Activated CD8-positive, alpha-beta memory T cell treated with anti-CD3 and anti-CD28 coated beads, Interleukin-2, amount 50 U/mL, for 48 hours (primary cell): ENCODE measurements at regions not wholly inside any gene's neighbourhood (a gene's known extent, or its start where the extent isn't known, plus 50 kb on each side); places are given as distances from the start of the nearest gene placed in this dataset.
"Not testable (repeated sequence)": the region's sequence is repeated elsewhere in the genome, so short reads cannot be mapped to it uniquely, and the experiment has no call there.

Experiments
- DNase-seq: peaks from one replicate; pipeline ENCODE4 v3.0.0-alpha.2; 2020

DNA sequence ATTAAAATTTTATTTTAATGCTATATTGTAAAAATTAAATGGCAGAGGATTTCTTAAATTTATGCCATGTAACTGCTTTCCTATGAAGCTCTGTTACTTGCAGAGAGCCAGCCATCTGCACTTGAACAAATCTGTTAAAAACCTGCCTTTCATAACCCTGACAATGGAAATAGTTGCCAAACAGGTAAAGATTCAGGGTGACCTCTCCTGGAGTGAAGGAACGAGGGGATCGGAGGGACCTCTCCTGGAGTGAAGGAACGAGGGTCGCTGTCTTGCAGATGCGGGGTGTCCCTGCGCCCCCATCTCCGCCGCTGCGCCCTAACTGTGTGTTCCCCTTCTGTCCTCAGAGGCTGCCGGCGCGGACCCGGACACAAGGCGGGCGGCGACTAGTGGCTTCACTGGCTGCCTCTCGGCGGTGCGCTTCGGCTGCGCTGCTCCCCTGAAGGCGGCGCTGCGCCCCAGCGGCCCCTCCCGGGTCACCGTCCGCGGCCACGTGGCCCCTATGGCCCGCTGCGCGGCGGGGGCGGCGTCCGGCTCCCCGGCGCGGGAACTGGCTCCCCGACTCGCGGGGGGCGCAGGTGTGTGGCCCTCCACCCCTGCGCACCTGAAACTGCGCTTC lies 295.9 kb upstream of the SPATA31A3 start:
- DNase-seq, result not testable (repeated sequence)

DNA sequence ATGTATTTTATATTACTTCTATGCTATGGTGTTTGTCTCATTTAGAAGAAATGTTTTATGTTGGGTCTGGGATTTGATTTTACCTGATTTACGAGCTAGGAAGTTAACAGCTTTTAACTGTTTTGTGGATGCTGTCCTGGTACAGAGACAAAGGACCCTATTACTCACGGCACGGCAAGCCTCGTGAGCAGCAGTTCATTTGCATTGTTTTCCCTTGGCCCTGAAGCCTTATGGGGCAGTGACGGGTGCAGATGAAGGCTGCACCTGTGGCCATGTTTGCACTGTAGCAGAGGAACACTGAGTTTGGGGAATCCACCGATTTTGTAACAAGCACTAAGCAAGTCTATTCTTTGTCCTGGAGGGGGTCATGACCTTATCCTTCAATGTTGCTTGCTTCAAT lies 291.9 kb upstream of the SPATA31A3 start:
- not testable (repeated sequence) for DNase-seq

DNA sequence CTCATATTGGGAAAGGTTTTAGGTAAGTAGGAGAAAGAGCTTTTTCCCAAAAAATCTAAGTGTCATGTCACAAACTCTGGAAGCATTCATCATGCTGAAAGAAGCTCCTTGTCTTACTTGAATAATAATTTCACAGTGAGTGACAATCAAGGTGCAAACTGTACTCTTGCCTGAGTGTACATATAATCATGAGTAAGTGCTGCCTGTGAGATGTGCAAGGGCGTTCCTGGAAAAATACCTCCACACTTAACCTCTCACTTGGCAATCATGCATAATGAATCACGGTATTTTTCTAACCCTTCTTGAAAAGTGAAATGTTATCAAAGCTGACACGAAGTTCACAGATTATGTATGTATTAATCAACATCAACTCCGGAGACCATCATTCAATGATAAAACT lies 289.2 kb upstream of the SPATA31A3 start:
- DNase-seq, result not testable (repeated sequence)

DNA sequence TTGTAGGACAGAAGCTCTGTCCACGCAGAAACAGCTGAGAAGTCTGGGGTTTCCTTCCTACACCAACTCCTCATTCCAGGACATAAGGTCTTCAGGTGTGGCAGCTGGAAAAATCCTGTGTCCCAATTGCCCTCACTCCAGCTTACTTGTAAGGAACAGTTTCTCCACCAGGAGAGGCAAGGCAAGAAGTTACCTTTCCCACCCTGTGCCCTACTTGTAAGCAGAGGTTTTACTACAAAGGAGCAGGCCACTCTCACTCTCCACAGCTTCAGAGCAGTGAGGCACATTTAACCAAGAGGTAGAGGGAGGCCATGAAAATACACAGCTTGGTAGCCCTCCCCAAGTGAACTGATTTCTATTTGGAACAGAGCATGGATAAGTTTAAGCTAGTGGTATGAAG lies 277.3 kb upstream of the SPATA31A3 start:
- not testable (repeated sequence) for DNase-seq

DNA sequence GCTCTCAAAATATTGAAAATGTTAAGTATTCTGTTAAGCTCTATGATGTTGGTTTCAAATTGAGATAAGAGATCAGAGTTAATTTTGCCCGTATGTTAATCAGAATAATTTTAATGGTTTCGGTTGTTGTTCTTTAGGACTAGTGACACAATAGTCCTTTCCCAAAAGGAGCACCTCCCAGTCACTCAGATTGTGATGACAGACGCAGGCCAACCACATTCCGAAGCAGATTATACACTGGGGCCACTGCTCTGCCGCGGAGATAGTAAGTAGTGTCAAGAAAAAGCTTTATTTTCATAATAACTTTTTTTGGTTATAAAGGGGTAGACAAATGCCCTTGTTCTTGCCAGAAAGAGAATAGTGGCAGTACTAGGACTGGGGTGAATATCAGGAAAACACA lies 265.5 kb upstream of the SPATA31A3 start:
- DNase-seq, result not testable (repeated sequence)

DNA sequence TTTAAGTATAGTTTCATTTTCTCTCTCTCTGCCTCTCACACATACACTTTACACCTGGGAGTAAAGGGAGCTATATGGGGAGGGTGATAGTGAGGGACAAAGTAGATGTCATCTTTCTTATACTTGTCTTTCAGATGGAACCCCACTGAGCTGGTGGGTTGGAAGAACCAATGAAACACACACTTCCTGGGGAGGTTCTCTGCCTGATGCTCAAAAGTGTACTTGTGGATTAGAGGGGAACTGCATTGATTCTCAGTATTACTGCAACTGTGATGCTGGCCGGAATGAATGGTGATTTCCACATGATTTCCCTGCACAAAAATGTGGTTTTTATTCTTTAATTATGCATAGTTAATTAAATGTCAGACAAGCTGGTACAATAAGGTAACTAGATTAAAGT lies 256.6 kb upstream of the SPATA31A3 start:
- DNase-seq, result not testable (repeated sequence)

DNA sequence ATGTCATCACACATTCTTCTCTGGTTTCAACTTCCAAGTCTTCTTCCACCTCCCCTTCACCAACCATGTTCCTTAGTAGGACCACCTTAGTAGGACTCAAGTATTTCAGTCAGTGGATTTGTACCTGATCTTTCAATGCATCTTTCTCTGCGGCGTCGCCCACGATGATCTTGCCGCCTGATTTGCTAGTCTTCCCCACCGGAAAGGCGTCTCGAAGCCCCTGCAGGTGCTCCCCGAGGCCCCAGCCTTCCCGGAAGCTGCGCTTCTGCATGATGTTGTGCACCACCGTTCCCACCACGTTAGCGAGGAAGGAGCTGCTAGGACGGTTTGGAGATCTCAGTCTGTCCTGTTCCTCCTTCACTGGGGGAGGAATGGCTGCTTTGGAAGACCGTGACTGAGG lies 219.7 kb upstream of the SPATA31A3 start:
- not testable (repeated sequence) for DNase-seq

DNA sequence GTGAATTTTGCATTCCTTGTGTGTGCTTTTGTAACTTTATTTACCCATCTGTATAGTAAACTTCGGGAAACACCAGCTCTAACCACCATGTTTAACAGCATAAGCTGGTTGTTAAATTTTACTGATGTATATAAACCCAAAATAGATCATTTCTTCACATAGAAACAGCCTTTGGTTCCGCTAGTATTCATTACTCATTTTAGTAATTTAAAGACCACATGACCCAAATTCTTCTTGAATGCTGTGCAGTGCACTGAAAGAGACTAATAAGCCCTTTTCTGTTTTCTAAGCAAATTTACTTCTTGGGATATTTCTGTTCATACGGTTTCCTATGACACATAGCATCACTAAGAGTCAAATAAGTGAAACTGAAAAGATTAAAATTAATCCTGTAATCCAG lies 218.5 kb upstream of the SPATA31A3 start:
- DNase-seq, result not testable (repeated sequence)

DNA sequence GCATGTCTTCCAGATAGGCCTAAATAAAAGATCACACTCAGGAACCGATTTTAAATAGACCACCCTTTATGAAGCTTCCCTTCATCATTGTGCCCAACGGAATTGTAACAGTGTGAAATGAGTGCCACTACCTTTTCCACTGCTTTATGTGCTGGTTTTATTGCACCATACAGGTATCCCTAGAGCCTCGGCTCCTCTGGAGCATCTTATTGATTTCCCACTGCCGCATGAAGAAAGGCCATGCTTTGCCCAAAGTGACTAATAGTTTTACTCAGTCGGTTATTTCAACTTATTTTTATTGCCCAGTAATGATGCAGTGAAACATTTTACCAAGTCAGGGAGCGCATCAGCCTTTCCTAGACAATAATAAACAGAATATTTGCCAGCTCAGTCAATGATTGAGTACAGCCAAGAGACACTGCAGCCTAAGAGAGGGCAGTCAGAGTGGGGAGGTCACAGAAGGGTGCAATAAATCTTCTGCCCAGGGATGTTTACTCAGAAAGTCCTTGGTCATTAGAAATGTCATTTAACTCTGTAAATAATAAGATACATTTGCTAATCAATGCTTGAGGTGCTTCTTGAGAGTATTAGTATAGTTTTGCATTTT lies 216.6 kb upstream of the SPATA31A3 start:
- DNase-seq, result not testable (repeated sequence)

DNA sequence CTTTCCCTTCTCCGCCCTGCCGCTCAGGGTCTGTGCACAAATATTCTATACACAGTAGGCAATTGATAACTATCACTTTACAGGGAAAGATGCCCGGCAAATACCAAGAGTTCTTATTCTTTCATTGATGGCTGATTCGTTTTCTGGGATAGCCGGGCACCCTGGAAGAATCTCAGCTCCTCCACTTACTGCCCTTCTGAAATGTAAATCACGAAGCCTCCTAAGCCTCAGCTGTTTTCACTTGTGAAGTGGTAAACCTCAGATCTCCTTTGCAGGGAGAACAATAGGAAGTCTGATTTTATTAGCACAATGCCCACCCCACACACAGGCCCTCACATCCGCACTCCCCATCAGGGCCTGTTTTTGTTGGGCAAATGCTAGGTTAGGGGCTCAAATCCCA lies 203.8 kb upstream of the SPATA31A3 start:
- DNase-seq, result not testable (repeated sequence)

DNA sequence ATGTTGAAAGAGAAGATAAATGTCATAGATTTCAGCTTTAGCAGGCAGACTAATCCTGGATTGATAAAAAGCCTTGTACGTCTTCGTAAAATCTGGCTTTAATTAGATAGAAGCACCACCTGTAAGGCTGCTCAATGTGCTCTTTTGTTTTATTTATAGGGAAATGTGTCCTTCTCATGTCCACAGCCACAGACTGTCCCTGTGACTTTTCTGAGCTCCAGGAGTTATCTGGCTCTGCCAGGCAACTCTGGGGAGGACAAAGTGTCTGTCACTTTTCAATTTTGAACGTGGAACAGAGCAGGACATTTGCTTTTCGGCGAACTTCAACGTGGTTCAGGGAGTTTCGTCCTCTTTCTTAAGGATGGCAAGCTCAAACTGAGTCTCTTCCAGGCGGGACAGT lies 203.0 kb upstream of the SPATA31A3 start:
- DNase-seq, result not testable (repeated sequence)

DNA sequence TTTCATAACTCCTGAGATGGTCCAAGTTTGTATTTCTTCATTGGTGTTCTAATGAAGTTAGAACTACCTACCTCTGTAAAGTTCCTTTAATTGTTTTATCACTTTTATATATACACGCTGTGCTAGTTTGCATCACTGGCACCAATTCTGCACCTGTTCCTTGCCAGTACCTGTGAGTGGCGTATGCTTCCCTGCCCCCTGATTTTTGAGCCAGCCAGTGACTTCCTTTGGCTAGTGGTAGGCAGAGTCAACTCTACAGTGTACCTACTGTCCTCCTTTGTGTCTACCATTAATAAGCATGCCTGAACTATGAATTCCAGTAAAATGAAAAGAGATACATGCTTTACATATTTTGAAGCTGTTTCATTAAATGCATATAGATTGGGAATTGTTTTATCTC lies 186.8 kb upstream of the SPATA31A3 start:
- DNase-seq, result not testable (repeated sequence)

DNA sequence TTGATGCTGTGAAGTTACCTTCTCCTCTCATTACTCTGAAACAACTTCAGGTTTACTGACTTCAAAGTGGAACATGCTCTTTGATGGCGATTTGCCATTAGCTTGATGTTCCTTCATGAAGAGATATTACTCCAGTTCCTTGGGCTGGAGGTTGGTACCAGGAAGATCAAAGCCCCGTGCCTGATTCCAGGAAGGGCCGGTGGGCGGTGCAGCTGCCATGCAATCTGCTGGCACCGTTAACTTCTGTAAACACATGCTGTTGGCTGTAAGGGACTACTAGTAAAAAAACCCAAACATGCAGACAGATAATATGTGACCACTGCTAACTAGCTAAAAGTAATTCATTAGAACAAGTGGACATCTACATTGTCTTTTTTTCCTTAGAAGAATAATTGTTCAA lies 182.8 kb upstream of the SPATA31A3 start:
- not testable (repeated sequence) for DNase-seq

DNA sequence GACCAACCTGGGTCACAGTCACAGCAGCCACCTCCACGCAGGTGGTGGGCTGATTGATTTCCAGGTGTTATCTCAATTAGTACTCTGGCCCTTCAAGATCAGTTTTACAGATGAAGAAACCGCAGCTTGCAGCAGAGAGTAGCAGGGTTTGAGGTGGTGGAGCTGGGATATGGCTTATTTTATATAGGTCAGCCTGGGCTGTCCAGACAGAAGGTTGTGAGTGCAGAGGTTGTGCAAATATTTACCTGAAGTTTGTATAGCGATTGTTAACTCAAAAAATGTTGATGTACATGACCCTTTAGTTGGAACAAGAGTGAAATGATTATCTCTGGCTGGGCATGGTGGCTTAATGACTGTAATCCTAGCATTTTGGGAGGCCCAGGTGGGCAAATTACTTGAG lies 179.4 kb upstream of the SPATA31A3 start:
- DNase-seq, result not testable (repeated sequence)

DNA sequence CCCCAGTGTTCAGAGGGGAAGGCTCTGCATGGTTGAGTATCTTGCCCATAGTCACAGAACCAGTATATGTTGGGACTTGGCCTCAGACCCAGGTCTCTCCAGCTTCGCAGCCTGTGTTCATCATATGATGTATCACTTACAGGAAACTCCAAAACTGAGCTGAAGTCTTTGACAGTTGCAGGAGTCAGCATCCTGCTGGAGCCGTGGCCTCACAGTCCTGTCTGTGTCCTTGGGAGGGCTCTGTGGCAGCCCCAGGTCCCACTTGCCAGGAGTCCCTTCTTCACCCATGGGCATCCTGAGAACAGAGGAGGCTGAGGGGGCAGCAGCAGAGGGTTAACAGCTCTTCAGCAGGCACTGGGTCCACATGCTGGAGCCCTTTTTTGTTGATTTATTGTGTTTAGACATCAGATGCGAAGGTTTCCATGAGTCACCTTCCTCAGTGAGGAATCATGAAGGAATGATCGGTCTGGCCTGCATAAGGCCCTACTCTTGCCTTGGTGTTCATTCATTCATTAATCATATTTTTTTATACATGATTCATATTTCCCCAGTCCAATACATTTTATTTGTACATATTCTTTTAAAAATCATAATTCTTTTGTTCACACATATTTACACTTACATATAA lies 176.3 kb upstream of the SPATA31A3 start:
- DNase-seq, result not testable (repeated sequence)

DNA sequence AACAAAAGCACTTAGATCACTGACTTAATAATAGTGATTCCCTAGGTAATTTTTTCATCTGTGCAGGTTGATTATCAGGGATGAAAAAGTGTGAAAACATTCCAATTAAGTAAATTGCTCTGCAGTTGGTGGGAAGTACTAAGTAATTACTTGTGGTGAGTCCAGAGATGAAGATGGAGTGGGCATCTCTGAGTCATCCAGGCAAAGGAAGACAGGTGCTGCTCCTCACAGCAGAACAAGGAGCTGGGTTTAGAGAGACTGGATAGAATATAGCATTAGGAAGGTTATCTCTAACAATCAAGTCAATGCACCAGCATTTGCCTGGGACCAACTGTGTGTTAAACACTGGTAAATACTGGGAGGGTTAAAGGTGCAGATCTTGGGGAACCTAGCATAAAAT lies 174.0 kb upstream of the SPATA31A3 start:
- DNase-seq, result not testable (repeated sequence)

DNA sequence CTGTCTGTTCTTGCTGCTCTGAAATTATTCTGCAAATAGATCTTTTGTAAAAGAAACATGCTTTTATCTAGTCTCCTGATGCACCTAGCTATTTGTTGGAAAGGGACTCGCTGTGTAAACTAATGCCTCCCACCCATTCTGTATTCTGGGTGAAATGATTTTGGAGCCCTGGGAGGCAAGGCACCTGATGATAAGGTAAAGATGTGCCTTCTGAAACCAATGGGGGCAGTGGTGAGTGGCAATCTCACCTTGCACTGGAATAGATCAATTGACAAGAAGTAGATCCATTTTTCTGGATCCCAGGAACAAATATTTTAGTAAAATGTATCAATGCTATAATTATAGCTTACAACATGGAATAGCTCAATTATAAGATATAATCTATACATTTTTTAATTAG lies 170.5 kb upstream of the SPATA31A3 start:
- DNase-seq, result not testable (repeated sequence)

DNA sequence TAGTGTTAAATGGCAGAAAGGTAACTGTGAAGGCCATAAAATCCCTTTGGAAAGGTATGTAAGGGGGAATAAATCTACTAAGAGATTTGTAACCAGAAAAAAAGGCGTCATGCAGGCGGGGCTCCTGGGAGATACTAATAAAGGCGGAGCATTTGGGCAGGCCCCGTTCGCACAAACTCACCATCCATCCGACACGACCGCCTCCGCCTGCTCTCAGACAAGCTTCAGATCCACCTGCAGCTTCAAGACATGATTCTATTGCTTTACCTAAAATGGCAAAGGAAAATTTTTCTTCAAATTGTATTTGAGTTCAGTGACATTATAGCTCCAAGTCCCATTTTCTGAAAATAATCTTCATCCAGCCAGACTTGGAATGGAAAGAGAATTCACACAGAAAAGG lies 162.9 kb upstream of the SPATA31A3 start:
- not testable (repeated sequence) for DNase-seq

DNA sequence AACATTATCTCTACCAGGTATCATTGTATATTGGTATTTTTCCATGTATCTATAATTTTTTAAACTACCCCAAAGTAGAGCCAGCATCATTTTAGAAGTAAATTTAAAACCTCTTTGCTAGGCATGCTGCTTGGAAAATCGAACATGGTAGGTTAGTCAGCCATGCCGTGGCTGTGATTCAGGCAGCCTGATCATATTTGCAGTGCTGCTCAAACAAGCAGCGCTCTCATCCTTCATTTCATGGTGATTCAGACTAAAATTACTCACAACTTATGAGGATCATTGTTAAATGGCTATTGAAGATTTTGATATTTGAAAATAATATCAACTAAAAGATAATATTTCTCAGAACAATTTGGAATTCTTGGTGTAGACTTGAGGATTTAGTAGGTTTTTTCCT lies 161.2 kb upstream of the SPATA31A3 start:
- DNase-seq, result not testable (repeated sequence)

DNA sequence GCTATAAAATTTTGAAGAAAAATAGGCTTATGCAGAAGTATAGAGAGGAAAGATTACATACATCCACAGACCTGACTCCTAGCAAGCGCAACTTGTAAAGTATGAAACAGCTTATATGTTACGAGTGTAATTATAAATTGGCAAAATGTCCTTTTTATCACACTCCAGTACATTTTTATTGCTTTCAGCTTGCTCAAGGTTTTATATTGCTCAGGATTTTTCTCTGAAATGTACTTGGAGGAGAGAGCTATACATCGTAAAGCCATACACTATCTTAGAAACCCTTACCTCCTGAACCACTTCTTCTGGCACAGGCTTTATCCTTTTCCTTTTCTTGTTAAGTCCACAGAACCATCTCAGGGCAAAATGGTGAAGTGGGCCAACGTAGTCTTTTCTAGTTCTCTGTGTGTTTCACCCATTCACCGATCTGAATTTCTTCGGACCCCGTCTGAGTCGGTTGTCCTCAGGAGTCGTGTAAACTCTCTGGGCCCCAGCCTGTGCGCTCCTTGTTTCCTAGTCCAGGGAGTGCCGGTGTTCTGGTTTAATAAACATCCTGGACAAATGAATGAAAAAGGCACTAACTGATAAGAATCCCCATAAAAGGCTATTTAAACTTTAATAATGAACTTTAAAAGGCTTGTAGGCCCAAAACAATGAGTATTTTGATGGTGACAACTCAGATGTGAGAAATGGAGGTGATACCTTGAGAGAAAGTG lies 150.2 kb upstream of the SPATA31A3 start:
- not testable (repeated sequence) for DNase-seq

DNA sequence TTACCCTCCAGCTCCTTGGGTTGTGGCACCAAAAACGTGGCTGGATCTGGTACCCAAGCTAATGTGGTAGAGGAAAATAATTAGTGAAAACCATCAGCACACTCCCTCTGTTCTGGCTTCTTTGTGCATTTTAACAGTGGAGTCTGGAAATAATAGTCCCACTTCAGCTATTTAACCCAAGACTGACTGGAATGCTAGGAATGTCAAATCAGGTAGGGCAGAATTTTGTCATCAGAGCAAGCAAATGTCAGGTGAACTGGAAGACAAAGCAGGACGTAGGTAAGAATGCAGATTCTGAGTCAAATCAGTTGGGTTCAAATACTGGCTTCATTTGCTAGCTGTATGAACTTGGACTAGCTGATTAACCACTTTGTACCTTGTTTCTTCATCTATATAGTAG lies 144.0 kb upstream of the SPATA31A3 start:
- not testable (repeated sequence) for DNase-seq

DNA sequence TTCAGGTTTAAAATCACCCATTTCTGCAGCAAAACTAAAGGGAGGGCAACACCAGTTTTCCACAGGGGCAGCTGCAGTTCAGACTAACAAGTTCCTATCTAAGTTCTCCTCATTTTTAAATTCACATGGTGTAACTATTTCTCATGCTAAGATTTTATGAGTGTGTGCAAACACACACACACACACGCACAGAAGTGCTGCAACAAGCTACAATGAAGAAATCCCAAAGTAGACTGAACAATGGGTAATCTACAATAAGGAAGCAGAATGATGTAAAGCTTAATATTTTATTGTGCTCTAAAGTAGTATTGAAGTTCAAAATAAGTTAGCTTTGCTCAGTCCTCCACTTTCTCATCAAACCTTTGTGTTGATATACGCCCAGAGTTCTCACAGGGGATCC lies 140.8 kb upstream of the SPATA31A3 start:
- not testable (repeated sequence) for DNase-seq

DNA sequence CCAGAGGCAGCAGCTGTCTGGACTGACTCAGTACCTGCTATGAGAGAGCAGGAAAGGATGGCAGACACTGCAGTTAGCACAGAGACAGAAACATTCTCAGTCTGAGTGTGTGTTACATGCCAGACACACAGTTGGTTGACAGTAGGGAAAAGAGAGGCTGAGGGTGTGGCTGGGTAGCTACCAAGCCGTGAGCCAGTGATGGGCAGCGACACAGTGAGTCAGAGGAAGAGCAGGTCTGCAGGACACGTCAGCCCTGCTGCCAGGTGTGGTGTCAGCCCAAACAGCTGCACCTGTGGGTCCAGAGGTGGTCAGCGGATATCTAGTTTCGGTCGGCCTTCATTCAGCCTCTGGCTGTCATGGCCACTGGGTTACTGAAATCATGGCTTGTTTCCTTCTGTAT lies 124.4 kb upstream of the SPATA31A3 start:
- not testable (repeated sequence) for DNase-seq

DNA sequence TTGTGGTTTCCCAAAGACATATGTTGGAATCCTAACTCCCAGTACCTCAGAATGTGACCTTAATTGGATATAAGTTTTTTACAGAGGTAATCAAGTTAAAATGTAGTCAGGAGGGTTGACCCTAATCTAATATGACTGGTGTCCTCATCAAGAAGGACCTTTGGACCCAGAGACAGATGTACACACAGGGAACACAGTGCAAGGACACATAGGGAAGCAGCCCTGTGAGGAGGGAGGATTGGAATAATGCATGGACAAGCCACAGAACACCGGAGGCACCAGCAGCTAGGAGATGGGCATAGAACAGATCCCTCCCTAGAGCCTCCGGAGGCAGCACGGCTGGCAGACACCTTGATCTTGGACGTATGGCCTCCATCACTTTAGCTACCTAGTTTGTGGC lies 119.8 kb upstream of the SPATA31A3 start:
- not testable (repeated sequence) for DNase-seq
